ENCODE measurements at regions not wholly inside any gene's neighbourhood (a gene's known extent, or its start where the extent isn't known, plus 50 kb on each side); places are given as distances from the start of the nearest gene placed in this dataset.

DNA sequence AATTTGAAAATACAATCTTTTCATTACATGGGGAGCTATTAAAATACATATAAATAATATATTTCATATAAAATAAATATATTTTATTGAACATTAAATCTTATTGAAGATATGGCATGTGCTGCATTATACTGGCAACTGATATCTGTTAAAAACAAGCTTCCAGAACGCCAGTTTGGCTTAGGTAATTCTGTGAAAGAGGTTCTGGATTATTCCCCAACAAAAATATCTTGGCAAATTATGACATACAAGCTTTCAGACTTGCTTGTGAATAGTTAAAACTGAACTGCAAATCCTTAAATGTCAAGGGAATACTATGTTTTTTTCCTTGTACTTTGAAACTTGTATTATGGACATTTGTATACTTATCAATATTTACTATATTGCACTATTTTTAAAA, 210.2 kb upstream of the LCORL start:
- no peaks in the 10 kb centered on the region for H3K36me3 ChIP-seq (replicated peaks in 1 of 2; ENCODE audit: insufficient read depth in 1 of 2, low read depth in 2 of 2)
- ATAC-seq (no peak), DNase-seq (no peak)
- 36 to 44% methylated on average over 1 of the region's 1 CpG for WGBS, 2 donors
- TF ChIP-seq, protein P1, sequence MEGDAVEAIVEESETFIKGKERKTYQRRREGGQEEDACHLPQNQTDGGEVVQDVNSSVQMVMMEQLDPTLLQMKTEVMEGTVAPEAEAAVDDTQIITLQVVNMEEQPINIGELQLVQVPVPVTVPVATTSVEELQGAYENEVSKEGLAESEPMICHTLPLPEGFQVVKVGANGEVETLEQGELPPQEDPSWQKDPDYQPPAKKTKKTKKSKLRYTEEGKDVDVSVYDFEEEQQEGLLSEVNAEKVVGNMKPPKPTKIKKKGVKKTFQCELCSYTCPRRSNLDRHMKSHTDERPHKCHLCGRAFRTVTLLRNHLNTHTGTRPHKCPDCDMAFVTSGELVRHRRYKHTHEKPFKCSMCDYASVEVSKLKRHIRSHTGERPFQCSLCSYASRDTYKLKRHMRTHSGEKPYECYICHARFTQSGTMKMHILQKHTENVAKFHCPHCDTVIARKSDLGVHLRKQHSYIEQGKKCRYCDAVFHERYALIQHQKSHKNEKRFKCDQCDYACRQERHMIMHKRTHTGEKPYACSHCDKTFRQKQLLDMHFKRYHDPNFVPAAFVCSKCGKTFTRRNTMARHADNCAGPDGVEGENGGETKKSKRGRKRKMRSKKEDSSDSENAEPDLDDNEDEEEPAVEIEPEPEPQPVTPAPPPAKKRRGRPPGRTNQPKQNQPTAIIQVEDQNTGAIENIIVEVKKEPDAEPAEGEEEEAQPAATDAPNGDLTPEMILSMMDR (IDR thresholded peaks at IDR 0.05): no peak
- TF ChIP-seq POLR2A (IDR thresholded peaks at IDR 0.05): no peak
- no peaks in the 10 kb centered on the region for H3K9me3 ChIP-seq
- H3K27me3 ChIP-seq: no peaks in the 10 kb centered on the region
- intact Hi-C loops (cut with DNase I): no loop called here
- no peaks in the 10 kb centered on the region for H3K4me1 ChIP-seq
- no peak overlapping the region for H3K4me3 ChIP-seq
- H3K27ac ChIP-seq: no peak overlapping the region

DNA sequence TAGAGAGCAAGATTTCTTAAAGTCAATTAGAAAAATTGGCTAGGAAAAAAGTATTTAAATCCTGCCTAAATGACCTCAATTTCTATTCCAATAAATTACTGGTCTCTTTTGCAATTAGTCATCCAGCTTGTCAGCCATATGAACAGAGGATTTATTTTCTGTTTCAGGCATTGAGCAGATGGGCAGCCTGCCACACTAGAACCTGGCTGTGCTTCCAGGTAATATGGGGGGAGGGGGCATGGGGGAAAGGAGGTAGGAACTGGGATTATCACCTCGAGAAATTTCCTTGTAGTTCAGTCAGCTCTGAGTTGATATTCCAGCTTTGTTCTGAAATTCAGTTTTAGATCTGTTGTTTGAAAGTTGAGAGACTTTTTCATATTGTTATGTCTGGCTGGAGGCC, 206.3 kb upstream of the LCORL start:
- WGBS, 2 donors: 18 to 19% methylated on average over 1 of the region's 1 CpG
- DNase-seq: peak in 1 of 4 donors; percentile 13
- ATAC-seq: no peak
- no peak overlapping the region for H3K4me3 ChIP-seq
- H3K9me3 ChIP-seq: no peaks in the 10 kb centered on the region
- no peak for TF ChIP-seq POLR2A (IDR thresholded peaks at IDR 0.05)
- TF ChIP-seq, protein P1 (IDR thresholded peaks at IDR 0.05): no peak
- no peaks in the 10 kb centered on the region for H3K4me1 ChIP-seq
- H3K36me3 ChIP-seq (replicated peaks in 1 of 2; ENCODE audit: insufficient read depth in 1 of 2, low read depth in 2 of 2): no peaks in the 10 kb centered on the region
- H3K27me3 ChIP-seq: no peaks in the 10 kb centered on the region
- no peak overlapping the region for H3K27ac ChIP-seq
- intact Hi-C loops (cut with DNase I): no loop called here

DNA sequence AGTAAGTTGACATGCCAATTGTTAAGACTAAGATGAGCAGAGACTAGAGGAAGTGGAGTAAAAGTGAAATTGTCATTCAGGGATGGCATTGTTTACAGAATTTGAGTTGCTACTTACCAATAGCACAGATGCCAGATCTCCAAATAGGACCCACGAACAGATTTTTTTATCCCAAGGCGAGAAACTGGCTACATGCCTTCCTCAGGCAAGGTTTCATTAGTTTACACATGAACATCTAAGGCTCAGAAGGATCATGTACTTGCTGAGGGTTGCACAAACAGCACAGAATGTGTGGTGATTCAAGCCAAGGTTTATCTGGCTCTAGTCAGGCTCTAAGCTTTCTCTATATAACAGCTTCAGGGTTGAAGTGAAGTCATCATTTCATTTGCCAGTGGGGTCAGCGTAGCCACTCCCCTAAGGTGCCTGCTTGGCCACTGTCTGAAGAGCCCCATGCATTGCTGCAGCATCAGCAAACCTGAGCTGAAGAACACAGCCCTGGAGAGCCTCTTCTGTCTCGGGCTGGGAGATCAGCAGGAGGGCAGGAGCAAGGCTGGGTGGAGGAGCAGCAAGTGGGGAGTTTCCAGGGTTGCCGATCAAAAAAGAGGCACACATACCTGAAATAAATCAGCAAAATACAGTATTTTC, 193.0 kb upstream of the LCORL start:
- Histone ChIP-seq H3K4me1 (no peaks in the 10 kb centered on the region), H3K36me3 (replicated peaks in 1 of 2; ENCODE audit: insufficient read depth in 1 of 2, low read depth in 2 of 2) (no peaks in the 10 kb centered on the region), H3K9me3 (no peaks in the 10 kb centered on the region), H3K27me3 (no peaks in the 10 kb centered on the region), H3K27ac (no peak overlapping the region), H3K4me3 (no peak overlapping the region)
- TF ChIP-seq, protein P1 (IDR thresholded peaks at IDR 0.05): no peak
- TF ChIP-seq POLR2A (IDR thresholded peaks at IDR 0.05): no peak
- WGBS, 2 donors: 42 to 48% methylated on average over 5 of the region's 5 CpGs
- no peak for ATAC-seq
- intact Hi-C loops (cut with DNase I): no loop called here
- no peak for DNase-seq

DNA sequence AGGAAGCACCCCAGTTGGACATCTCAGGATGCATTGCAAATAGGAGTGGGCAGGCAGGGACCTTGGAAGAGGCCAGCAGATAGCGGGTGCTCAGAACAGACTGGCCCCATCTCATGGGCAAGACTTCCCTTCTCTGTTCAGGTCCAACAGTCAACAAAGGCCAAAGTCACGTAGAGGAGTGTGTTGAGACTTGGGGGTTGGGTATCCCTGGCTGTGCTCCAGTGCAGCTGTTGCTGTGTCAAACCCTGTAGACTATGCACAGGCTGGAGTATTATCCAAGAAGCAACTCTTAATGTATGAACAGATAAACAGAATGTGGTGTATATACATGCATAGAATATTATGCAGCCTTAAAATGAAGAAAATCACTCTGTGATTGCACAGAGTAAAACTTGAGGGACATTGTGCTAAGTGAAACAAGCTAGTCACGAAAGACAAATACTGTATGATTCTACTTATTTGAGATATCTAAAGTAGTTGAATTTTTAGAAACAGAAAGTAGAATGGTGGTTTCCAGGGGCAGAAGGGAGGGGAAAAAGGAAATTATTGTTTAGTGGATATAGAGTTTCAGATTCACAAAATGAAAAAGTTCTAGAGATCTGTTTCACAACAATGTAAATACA, 192.1 kb upstream of the LCORL start:
- WGBS, 2 donors: 52 to 57% methylated on average over 3 of the region's 3 CpGs
- ATAC-seq: no peak

More for the DNA sequence above, 192.1 kb upstream of the LCORL start:
- Histone ChIP-seq H3K4me1 (no peaks in the 10 kb centered on the region), H3K27ac (no peak overlapping the region), H3K4me3 (no peak overlapping the region), H3K9me3 (no peaks in the 10 kb centered on the region), H3K27me3 (no peaks in the 10 kb centered on the region), H3K36me3 (replicated peaks in 1 of 2; ENCODE audit: insufficient read depth in 1 of 2, low read depth in 2 of 2) (no peaks in the 10 kb centered on the region)
- DNase-seq: no peak
- intact Hi-C loops (cut with DNase I): no loop called here
- TF ChIP-seq, protein P1 (IDR thresholded peaks at IDR 0.05): no peak
- no peak for TF ChIP-seq POLR2A (IDR thresholded peaks at IDR 0.05)
